ENCODE measurements at regions not wholly inside any gene's neighbourhood (a gene's known extent, or its start where the extent isn't known, plus 50 kb on each side); places are given as distances from the start of the nearest gene placed in this dataset.
"Not testable (repeated sequence)": the region's sequence is repeated elsewhere in the genome, so short reads cannot be mapped to it uniquely, and the experiment has no call there.

- H3K27ac ChIP-seq (ENCODE audit: poor library complexity, severe bottlenecking): peak overlapping the region; percentile 97
Measured at GRCh38 chr2:64275174-64275466, 130.9 kb upstream of the PELI1 start.

DNA sequence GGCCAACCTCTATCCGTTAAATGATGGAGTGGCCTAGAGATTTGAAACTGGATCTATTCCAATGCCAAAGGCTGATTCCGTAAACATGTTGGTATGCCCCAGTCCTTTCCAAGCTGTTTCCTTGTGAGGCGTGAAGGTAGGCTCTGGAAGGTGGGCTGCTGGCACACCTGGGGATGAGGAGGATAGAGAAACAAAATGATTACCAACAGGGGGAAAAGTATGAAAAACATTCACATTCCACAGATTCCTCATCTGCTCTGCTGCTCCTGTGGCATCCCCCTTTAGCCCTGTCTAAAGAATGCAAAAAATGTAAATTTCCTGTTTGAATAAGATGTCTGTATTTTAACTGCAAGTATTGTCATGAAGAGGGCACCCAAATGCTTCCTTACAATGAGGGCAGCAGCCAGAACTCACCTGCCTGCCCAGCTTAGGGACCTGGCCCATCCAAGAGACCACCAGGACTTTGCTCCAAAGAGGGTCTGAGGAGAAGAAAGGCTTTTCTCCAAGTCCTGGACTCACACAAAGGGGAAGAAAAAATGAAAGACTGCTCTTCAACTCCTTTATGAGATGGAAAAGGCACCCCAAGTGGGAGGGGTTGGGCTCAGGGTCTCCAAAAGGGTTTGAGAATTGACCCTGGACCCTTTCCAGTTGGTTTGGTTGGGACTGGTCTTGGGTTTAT, 132.3 kb upstream of the PELI1 start:
- DNase-seq (ENCODE audit: low spot score) (no peak), ATAC-seq (ENCODE audit: low read depth) (peak; percentile 56)
- peak overlapping the region; percentile 97 for H3K27ac ChIP-seq (ENCODE audit: poor library complexity, severe bottlenecking)
- H3K36me3 ChIP-seq (ENCODE audit: low read depth): no peaks in the 10 kb centered on the region
- no peak overlapping the region for H3K4me3 ChIP-seq (ENCODE audit: severe bottlenecking)
- TF ChIP-seq CTCF (IDR thresholded peaks at IDR 0.05; ENCODE audit: poor library complexity, severe bottlenecking): peak; percentile 26
- H3K27me3 ChIP-seq (ENCODE audit: insufficient read depth, poor library complexity, severe bottlenecking): no peaks in the 10 kb centered on the region
- peaks cover 44% of the 10 kb centered on the region for H3K4me1 ChIP-seq (ENCODE audit: insufficient read depth, poor library complexity, severe bottlenecking)
- H3K9me3 ChIP-seq (ENCODE audit: severe bottlenecking): no peaks in the 10 kb centered on the region

More at GRCh38 chr2:64275174-64275466, 130.9 kb upstream of the PELI1 start:
- Histone ChIP-seq H3K4me3 (ENCODE audit: severe bottlenecking) (no peak overlapping the region), H3K9me3 (ENCODE audit: severe bottlenecking) (no peaks in the 10 kb centered on the region), H3K4me1 (ENCODE audit: insufficient read depth, poor library complexity, severe bottlenecking) (peaks cover 44% of the 10 kb centered on the region), H3K36me3 (ENCODE audit: low read depth) (no peaks in the 10 kb centered on the region), H3K27me3 (ENCODE audit: insufficient read depth, poor library complexity, severe bottlenecking) (no peaks in the 10 kb centered on the region)
- DNase-seq (ENCODE audit: low spot score) (no peak), ATAC-seq (ENCODE audit: low read depth) (no peak)
- TF ChIP-seq CTCF (IDR thresholded peaks at IDR 0.05; ENCODE audit: poor library complexity, severe bottlenecking): no peak

GRCh38 chr2:64277101-64277849, 133.1 kb upstream of the PELI1 start:
- Histone ChIP-seq H3K27ac (ENCODE audit: poor library complexity, severe bottlenecking) (peak overlapping the region; percentile 97), H3K9me3 (ENCODE audit: severe bottlenecking) (no peaks in the 10 kb centered on the region), H3K4me3 (ENCODE audit: severe bottlenecking) (no peak overlapping the region), H3K36me3 (ENCODE audit: low read depth) (no peaks in the 10 kb centered on the region), H3K4me1 (ENCODE audit: insufficient read depth, poor library complexity, severe bottlenecking) (peaks cover 42% of the 10 kb centered on the region), H3K27me3 (ENCODE audit: insufficient read depth, poor library complexity, severe bottlenecking) (no peaks in the 10 kb centered on the region)
- peak; percentile 7 for TF ChIP-seq CTCF (IDR thresholded peaks at IDR 0.05; ENCODE audit: poor library complexity, severe bottlenecking)
- ATAC-seq (ENCODE audit: low read depth): no peak
- DNase-seq (ENCODE audit: low spot score): no peak

- H3K4me1 ChIP-seq (ENCODE audit: insufficient read depth, poor library complexity, severe bottlenecking): peaks cover 14% of the 10 kb centered on the region
- not testable (repeated sequence) for ATAC-seq (ENCODE audit: low read depth); H3K27ac ChIP-seq (ENCODE audit: poor library complexity, severe bottlenecking); H3K9me3 ChIP-seq (ENCODE audit: severe bottlenecking); H3K36me3 ChIP-seq (ENCODE audit: low read depth); DNase-seq (ENCODE audit: low spot score); H3K27me3 ChIP-seq (ENCODE audit: insufficient read depth, poor library complexity, severe bottlenecking); H3K4me3 ChIP-seq (ENCODE audit: severe bottlenecking)
Measured at GRCh38 chr2:64280812-64281211, 136.6 kb upstream of the PELI1 start.

DNA sequence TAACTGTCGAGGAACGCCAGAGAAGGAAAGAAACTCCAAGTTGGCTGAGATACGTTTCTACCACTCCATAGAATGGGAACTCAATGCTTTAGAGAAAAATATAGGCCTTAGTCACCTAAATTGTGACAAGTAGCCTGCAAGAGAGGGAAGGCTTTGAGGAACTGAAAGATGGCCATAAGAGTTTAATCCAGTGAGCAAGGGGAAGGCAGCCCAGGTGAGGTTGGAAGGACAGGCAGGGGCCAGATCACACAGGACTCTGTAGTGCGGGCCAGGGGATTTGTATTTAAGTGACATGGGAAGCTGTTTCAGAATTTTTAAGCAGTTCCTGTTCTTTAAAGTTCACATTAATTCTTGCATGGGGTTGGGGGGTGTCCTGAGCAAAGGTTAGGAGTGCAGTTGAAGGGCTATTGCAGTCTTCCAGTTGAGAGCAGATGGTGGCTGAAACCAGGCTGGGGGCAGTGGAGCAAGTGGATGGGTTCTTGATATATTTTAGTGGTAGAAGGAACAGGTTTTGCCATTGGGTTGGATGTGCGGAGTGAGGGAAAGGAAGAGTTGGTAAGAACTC, 138.9 kb upstream of the PELI1 start:
- Histone ChIP-seq H3K4me3 (ENCODE audit: severe bottlenecking) (no peak overlapping the region), H3K27ac (ENCODE audit: poor library complexity, severe bottlenecking) (no peak overlapping the region), H3K4me1 (ENCODE audit: insufficient read depth, poor library complexity, severe bottlenecking) (no peaks in the 10 kb centered on the region), H3K36me3 (ENCODE audit: low read depth) (no peaks in the 10 kb centered on the region), H3K27me3 (ENCODE audit: insufficient read depth, poor library complexity, severe bottlenecking) (no peaks in the 10 kb centered on the region), H3K9me3 (ENCODE audit: severe bottlenecking) (no peaks in the 10 kb centered on the region)
- no peak for ATAC-seq (ENCODE audit: low read depth)
- TF ChIP-seq CTCF (IDR thresholded peaks at IDR 0.05; ENCODE audit: poor library complexity, severe bottlenecking): no peak
- no peak for DNase-seq (ENCODE audit: low spot score)
